ENCODE measurements at regions not wholly inside any gene's neighbourhood (a gene's known extent, or its start where the extent isn't known, plus 50 kb on each side); places are given as distances from the start of the nearest gene placed in this dataset.
"Not testable (repeated sequence)": the region's sequence is repeated elsewhere in the genome, so short reads cannot be mapped to it uniquely, and the experiment has no call there.

- no peak for DNase-seq (ENCODE audit: low spot score)
Measured at GRCh38 chr9:88872192-88872946, 118.9 kb upstream of the S1PR3 start.

DNA sequence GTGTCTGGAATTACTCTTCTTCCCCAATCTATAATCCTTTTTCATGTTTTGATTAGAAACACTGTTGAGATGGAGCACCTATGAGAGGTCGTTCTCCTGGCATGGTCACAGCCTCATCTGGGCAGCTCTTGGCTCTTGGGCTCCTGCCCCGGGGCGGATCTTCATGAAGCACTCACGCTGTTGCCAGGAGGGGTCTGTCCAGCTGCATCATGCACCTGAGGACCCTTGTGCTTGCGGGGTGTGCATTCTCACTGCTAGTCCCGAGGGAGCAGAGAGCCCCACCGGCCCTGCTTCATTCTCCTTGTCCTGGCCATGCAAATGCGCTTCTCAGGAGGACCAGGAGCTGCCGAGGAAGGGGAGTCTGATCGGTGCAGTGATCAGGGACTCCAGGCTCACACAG lies 117.6 kb upstream of the S1PR3 start:
- no peak for DNase-seq (ENCODE audit: low spot score)

DNA sequence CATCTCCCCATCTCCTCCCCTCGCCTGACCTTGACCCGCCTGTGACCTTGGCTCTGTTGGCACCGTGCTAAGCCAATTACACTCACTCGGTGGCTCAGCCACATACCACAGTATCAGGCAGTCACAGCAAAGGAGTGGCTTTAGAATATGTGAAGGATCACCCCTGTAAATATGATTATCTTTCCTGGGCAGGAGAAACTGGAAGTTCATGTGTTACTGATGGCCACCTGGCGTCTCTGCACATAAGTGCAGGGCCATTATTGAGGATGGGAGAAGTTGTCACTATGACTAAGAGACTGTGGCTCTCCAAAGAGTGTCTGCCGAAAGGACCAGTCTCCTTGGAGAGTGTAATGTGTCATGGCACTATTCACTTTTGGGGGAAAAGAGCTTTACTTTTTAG lies 116.9 kb upstream of the S1PR3 start:
- no peak for DNase-seq (ENCODE audit: low spot score)

- no peak for DNase-seq (ENCODE audit: low spot score)
Measured at GRCh38 chr9:88875400-88876120, 115.7 kb upstream of the S1PR3 start.

DNA sequence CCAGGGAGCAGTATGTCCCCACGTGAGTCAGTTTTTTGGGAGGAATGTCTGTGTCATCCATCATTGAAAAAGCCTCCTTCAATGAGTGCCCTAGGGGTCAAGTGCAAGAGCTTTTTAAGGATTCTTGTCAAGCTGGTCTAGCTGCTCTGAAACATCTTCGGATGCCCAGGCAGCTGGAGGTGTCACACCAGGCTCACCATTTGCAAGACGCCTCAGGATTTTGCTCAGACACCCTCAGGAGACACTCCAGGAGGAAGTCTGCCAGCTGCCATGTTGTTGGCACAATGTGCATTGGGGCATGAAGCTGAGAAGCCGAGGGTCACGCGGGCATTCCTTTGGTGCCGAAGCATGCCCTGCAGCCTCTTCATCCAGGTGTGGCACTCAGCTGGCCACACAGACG lies 111.1 kb upstream of the S1PR3 start:
- no peak for DNase-seq (ENCODE audit: low spot score)

DNA sequence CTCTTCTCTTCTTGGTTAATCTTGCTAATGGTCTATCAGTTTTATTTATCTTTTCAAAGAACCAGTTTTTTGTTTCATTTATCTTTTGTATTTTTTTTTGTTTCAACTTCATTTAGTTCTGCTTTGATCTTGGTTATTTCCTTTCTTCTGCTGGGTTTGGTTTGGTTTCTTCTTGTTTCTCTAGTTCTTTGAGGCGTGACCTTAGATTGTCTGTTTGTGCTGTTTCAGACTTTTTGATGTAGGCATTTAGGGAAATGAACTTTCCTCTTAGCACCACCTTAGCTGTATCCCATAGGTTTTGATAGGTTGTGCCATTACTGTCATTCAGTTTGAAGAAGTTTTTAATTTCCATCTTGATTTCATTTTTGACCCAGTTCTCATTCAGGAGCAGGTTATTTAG lies 107.0 kb upstream of the S1PR3 start:
- DNase-seq (ENCODE audit: low spot score), result not testable (repeated sequence)

DNA sequence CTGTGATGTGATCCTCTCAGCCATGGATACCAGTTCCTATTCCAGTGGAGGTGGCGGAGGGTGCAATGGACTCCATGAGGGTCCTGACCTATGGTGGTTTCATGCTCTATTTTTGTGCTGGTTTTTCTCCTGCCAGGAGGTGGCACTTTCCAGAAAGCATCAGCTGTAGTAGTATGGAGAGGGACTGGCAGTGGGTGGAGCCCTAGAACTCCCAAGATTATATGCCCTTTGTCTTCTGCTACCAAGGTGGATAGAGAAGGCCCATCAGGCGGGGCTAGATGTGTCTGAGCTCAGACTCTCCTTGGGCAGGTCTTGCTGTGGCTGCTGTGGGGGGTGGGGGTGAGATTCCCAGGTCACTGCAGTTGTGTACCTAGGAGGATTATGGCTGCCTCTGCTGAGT lies 104.5 kb upstream of the S1PR3 start:
- not testable (repeated sequence) for DNase-seq (ENCODE audit: low spot score)

GRCh38 chr9:88889386-88889785 lies 101.9 kb upstream of the S1PR3 start:
- DNase-seq (ENCODE audit: low spot score), result no peak

GRCh38 chr9:88890546-88890945 lies 100.7 kb upstream of the S1PR3 start:
- DNase-seq (ENCODE audit: low spot score), result no peak

DNA sequence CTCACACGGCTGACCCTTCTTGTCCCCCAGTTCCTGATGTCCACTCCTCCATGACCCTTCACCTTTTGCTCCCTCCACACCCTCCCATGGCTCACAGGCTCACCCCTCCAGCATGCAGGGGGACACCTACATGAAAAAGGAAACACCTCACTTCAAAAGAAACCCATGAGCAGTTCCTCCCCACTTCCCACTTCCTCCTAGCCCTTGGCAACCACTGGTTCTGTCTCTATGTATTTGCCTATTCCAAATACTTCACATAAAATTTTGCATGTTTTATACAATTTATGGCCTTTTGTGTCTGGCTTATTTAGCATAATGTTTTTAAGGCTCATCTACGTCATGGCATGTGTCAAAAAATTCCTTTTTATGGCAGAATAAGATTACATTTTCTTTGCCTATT lies 100.2 kb upstream of the S1PR3 start:
- no peak for DNase-seq (ENCODE audit: low spot score)

GRCh38 chr9:88892724-88893123 lies 98.5 kb upstream of the S1PR3 start:
- no peak for DNase-seq (ENCODE audit: low spot score)

GRCh38 chr9:88897081-88897480 lies 94.2 kb upstream of the S1PR3 start:
- DNase-seq (ENCODE audit: low spot score), result no peak

DNA sequence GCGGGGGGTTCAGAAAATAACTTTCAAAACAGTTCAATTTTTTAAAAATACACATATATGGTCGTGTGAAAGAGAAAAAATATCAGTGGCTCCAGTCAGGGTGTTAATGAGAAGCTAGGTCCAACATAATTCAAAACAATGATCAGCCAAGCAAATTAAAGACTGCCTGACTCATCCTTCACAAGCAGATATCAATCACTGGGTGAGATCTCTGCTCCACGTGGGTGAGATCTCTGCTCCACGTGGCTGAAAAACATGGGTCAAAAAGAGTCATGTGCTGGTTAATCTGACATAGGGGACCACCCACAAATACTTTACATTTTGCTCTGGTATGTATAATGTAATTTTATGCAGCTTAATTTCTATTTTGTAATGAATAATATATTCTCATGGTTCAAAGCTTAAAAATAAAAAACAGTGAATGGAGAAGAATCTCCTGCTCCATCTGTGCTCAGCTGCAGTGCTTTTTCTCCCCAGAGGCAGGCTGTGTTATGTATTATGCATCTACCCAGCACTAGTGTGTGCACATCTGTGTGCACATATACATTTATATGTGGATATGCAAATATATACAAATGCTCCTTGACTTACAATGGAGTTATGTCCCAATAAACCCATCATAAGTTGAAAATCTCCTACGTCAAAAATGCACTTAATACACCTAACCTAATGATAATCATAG lies 93.1 kb upstream of the S1PR3 start:
- no peak for DNase-seq (ENCODE audit: low spot score)

GRCh38 chr9:88905506-88905905 lies 85.8 kb upstream of the S1PR3 start:
- DNase-seq (ENCODE audit: low spot score), result no peak

- no peak for DNase-seq (ENCODE audit: low spot score)
Measured at GRCh38 chr9:88915916-88916315, 75.4 kb upstream of the S1PR3 start.

DNA sequence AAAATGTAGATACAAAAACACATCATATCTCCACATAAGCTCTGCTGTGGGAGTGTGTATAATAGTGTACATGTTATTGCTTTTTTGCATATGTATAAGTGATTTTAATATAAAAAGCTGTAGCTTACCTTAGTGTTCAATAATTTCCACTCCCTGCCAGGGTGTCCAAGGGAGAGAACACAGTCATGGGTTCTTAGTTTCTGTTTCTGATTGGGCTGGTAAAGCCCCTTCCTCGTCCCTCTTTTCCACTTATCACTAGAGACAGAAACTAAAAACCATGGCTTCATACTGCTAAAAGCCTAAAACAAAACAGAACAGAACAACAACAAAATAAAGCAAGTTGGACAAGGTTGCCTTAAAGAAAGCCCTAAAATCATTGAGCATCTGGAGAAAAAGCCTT lies 74.4 kb upstream of the S1PR3 start:
- no peak for DNase-seq (ENCODE audit: low spot score)

- no peak for DNase-seq (ENCODE audit: low spot score)
Measured at GRCh38 chr9:88917375-88917774, 73.9 kb upstream of the S1PR3 start.

- DNase-seq (ENCODE audit: low spot score), result not testable (repeated sequence)
Measured at GRCh38 chr9:88918537-88918936, 72.7 kb upstream of the S1PR3 start.

GRCh38 chr9:88920645-88921044 lies 70.6 kb upstream of the S1PR3 start:
- DNase-seq (ENCODE audit: low spot score), result no peak

- DNase-seq (ENCODE audit: low spot score), result no peak
Measured at GRCh38 chr9:88922091-88922490, 69.2 kb upstream of the S1PR3 start.

- no peak for DNase-seq (ENCODE audit: low spot score)
Measured at GRCh38 chr9:88923092-88923491, 68.2 kb upstream of the S1PR3 start.

GRCh38 chr9:88923653-88924288 lies 67.5 kb upstream of the S1PR3 start:
- DNase-seq (ENCODE audit: low spot score), result no peak

DNA sequence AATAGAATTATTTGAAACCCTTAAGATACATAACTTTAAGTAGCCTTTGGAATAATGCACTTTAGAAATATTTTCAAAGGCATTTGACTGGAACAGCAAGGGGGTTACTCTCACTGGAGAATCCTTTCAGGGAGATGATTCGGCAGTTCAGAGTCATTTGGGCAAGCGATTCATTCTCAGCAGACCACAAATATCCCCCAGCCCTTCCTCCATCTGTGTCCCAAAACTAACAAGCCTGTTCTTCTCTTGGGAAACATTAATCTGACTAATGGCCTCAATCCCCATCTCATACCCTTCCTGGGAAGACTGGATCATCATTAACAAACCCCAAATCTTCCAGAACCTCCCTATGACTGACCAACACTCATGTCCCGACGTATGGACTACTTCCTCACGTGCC lies 65.8 kb upstream of the S1PR3 start:
- no peak for DNase-seq (ENCODE audit: low spot score)

Measured in ecto neural progenitor cell (in vitro differentiated cells).